Chondrocyte (in vitro differentiated cells): ENCODE measurements at regions not wholly inside any gene's neighbourhood (a gene's known extent, or its start where the extent isn't known, plus 50 kb on each side); places are given as distances from the start of the nearest gene placed in this dataset.
"Not testable (repeated sequence)": the region's sequence is repeated elsewhere in the genome, so short reads cannot be mapped to it uniquely, and the experiment has no call there.

ENCODE experiments used
- DNase-seq: peaks from one replicate; pipeline ENCODE4 v3.0.0; 2021; ENCODE audit warnings: mixed read lengths, low spot score
- H3K27ac Mint-ChIP-seq: one replicate; pipeline ENCODE4 v1.8.0; 2021; ENCODE audit warnings: mild to moderate bottlenecking, moderate library complexity, mixed read lengths; ENCODE audit not compliant: unreplicated experiment
- H3K27me3 Mint-ChIP-seq: 2 replicates; pipeline ENCODE4 v1.8.0; 2021; ENCODE audit warnings: low read depth, mixed read lengths
- H3K36me3 Mint-ChIP-seq: 2 replicates; pipeline ENCODE4 v1.8.0; 2021; ENCODE audit warnings: low read depth, mixed read lengths
- H3K4me1 Mint-ChIP-seq: 2 replicates; pipeline ENCODE4 v1.8.0; 2021; ENCODE audit warnings: low read depth, mild to moderate bottlenecking, mixed read lengths
- H3K4me3 Mint-ChIP-seq: one replicate; pipeline ENCODE4 v1.8.0; 2021; ENCODE audit warnings: mild to moderate bottlenecking, moderate library complexity, mixed read lengths; ENCODE audit not compliant: unreplicated experiment
- H3K9me3 Mint-ChIP-seq: 2 replicates; pipeline ENCODE4 v1.8.0; 2021; ENCODE audit warnings: low read depth, mixed read lengths
- TF ChIP-seq, protein P1 (sequence below): fragments of 200-600 bp; sonication (generic); IDR thresholded peaks from 2 replicates; pipeline ENCODE4 v1.5.0; 2021; ENCODE audit warnings: antibody characterized with exemption, mild to moderate bottlenecking, moderate library complexity

DNA sequence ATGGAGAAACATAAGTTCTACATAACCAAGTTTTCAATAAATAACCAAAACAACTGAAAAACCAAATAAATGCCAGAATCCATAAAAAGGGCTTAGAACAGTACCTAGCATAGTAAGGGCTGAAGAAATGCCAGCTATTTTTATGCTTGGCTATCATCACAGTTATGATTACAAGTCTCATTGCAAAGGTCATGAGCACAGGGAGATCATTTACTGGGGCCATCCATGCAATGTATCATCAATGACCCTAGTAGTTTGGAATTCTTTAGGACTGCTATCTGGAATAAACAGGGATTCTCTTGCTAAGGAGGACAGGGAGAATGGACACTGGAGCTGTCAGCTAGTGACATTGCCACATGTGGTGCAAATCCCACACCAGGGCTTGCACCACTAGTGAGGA, 92.5 kb upstream of the NAP1L1 start:
- H3K9me3 Mint-ChIP-seq, result no peaks in the 10 kb centered on the region
- peaks cover 6% of the 10 kb centered on the region for H3K4me1 Mint-ChIP-seq
- no peak for DNase-seq
- TF ChIP-seq, protein P1, sequence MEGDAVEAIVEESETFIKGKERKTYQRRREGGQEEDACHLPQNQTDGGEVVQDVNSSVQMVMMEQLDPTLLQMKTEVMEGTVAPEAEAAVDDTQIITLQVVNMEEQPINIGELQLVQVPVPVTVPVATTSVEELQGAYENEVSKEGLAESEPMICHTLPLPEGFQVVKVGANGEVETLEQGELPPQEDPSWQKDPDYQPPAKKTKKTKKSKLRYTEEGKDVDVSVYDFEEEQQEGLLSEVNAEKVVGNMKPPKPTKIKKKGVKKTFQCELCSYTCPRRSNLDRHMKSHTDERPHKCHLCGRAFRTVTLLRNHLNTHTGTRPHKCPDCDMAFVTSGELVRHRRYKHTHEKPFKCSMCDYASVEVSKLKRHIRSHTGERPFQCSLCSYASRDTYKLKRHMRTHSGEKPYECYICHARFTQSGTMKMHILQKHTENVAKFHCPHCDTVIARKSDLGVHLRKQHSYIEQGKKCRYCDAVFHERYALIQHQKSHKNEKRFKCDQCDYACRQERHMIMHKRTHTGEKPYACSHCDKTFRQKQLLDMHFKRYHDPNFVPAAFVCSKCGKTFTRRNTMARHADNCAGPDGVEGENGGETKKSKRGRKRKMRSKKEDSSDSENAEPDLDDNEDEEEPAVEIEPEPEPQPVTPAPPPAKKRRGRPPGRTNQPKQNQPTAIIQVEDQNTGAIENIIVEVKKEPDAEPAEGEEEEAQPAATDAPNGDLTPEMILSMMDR, result no peak
- H3K27me3 Mint-ChIP-seq, result no peaks in the 10 kb centered on the region
- no peaks in the 10 kb centered on the region for H3K36me3 Mint-ChIP-seq
- H3K4me3 Mint-ChIP-seq, result no peak overlapping the region
- no peak overlapping the region for H3K27ac Mint-ChIP-seq

DNA sequence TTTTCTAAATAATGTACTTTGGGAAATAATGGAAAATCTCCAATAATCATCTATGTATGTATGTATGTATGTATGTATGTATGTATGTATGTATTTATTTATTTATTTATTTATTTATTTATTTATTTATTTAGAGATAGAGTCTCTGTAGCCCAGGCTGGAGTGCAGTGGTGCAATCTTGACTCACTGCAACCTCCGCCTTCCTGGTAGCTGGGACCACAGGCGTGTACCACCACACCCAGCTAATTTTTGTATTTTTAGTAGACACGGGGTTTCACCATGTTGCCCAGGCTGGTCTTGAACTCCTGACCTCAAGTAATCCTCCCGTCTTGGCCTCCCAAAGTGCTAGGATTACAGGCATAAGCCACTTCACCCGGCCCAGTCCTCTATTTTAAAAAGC, 91.5 kb upstream of the NAP1L1 start:
- H3K27me3 Mint-ChIP-seq, H3K4me3 Mint-ChIP-seq, DNase-seq, H3K36me3 Mint-ChIP-seq, H3K27ac Mint-ChIP-seq, H3K9me3 Mint-ChIP-seq, H3K4me1 Mint-ChIP-seq: not testable (repeated sequence)

DNA sequence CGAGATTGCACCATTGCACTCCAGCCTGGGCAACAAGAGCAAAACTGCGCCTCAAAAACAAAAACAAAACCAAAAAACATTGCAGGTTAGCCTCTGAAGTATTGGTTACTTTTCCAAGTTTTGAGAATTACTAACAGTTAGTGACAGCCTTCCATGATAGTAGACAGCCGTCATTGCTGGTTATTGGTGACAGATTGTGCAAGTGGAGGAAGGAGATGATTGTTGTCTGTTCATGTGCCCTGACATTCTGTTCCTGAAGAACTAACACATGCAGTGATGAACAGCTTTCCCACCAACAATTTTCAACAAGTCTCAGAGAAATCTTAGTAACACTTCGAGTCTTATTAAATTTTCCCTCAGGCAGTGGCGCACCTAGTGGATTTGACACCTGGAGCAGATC, 89.3 kb upstream of the NAP1L1 start:
- H3K27me3 Mint-ChIP-seq, result no peaks in the 10 kb centered on the region
- H3K27ac Mint-ChIP-seq, result no peak overlapping the region
- TF ChIP-seq, protein P1, result no peak
- H3K4me1 Mint-ChIP-seq, result peaks cover 6% of the 10 kb centered on the region
- peaks cover 2% of the 10 kb centered on the region for H3K36me3 Mint-ChIP-seq
- no peak overlapping the region for H3K4me3 Mint-ChIP-seq
- DNase-seq, result no peak
- peaks cover under 1% of the 10 kb centered on the region for H3K9me3 Mint-ChIP-seq

DNA sequence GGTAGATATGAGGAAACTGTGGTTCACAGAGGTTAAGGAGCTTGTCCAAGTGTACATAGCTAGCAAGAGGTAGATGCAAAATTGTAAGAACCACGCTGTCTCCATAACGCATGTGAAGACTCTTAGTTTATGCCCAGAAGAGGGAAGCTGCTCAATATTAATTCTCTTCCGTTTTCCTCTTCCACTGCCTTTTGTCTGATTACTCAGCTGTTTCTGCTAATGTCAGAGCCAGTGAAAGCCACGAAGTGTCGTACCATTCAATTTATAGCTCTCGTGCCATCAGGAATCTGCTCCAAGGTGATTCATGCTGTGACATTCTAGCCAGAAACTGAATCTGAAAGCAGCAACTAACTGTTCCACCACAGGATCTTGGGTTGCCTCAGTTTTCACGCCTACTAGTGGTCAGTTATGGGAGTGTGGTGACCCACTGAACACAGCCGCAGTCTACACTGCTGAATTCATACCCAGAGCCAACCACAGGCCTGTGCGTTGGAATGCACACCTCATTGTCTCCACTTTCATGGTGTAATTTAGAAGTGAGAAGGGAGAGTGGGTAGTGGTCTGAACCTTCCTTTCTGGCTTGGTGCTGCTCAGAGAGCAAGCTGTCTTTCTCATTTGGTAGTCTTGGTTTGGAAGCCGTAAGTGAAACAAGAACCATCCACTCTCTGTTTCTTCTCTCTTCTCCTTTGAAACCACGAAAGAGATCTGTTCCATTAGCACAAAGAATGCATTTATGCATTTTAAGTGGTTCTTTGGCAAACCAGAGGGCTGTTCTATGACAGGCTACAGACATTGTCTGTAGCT, 74.2 kb upstream of the NAP1L1 start:
- Mint-ChIP-seq H3K36me3 (no peaks in the 10 kb centered on the region), H3K4me1 (peaks cover 22% of the 10 kb centered on the region), H3K27me3 (no peaks in the 10 kb centered on the region), H3K9me3 (no peaks in the 10 kb centered on the region), H3K4me3 (no peak overlapping the region), H3K27ac (peak overlapping the region; percentile 45)
- DNase-seq, result no peak
- TF ChIP-seq, protein P1, result peak; percentile 82

DNA sequence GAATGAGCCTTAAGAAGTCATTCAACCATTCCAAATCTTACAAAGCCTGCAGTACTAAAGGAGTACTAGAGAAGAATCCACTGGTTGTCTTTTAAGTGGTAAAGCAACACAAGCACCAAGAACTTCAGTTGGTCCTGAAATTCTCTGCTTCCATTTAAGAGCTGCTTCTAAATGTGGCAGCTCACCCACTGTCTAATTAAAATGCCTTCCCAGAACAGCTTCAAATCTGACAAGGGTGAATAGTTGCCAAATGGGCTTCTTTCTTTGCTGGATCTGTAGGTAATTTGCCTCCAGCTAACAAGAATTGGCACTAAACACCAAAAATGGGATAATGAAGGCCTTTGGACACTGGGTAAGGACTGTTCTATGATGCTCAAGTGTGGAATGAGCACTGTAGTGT, 72.2 kb upstream of the NAP1L1 start:
- no peak overlapping the region for H3K27ac Mint-ChIP-seq
- no peak for DNase-seq
- TF ChIP-seq, protein P1, result no peak
- no peak overlapping the region for H3K4me3 Mint-ChIP-seq
- H3K27me3 Mint-ChIP-seq, result no peaks in the 10 kb centered on the region
- no peaks in the 10 kb centered on the region for H3K9me3 Mint-ChIP-seq
- H3K4me1 Mint-ChIP-seq, result peaks cover 28% of the 10 kb centered on the region
- no peaks in the 10 kb centered on the region for H3K36me3 Mint-ChIP-seq

DNA sequence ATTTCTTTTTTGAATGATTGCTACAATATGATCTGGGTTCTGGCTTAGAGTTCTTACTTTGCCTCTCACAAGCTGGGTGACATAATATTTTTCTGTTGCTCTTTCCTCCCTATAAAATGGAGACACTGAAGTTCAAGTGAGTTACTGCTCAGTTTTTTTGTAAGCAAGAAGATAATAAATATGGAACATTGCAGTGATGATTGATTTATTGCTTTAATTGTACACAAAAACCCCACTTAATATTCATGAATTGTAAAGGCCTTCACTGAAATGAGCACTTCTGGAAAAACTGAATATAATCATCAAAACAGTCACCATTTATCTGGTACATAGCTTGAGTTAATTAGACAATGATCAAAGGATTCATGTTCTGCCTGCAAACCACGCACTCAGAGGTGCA, 71.8 kb upstream of the NAP1L1 start:
- no peak overlapping the region for H3K4me3 Mint-ChIP-seq
- H3K27ac Mint-ChIP-seq, result no peak overlapping the region
- no peak for DNase-seq
- peaks cover 30% of the 10 kb centered on the region for H3K4me1 Mint-ChIP-seq
- H3K27me3 Mint-ChIP-seq, result no peaks in the 10 kb centered on the region
- TF ChIP-seq, protein P1, result no peak
- no peaks in the 10 kb centered on the region for H3K36me3 Mint-ChIP-seq
- H3K9me3 Mint-ChIP-seq, result no peaks in the 10 kb centered on the region
